ENCODE measurements at regions not wholly inside any gene's neighbourhood (a gene's known extent, or its start where the extent isn't known, plus 50 kb on each side); places are given as distances from the start of the nearest gene placed in this dataset.
A peak's percentile ranks its signal among the peaks of the same experiment; 100 is the strongest.

DNA sequence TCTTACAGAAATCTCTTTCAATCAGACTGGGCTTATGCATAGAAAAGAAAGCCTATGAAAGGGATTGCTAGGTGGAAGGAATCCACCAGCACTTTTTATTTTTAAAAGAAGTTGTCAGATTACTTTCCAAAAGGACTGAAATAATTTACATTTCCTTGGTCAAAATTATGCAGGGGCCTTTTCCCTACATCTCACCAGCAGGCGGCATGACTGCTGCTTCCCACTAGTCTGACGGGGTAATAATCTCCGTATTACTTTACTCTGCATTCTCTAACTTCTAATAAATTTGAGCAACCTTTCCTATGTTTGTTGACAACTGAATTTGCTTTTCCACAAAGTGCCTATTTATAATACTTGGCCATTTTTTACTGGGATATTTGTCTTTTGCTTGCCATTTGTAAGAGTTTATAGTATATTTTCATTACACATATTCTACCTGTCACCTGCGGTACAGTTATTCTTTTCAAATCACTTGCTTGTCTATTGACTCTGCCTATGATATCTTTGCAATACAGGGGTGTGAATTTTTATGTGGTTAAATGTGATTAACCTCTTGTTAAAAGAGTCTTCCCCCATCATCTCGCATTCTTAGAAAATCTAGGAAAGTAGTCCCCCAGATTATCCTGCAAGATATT, 51.9 kb upstream of the USP47 start:
- no peak for ATAC-seq

DNA sequence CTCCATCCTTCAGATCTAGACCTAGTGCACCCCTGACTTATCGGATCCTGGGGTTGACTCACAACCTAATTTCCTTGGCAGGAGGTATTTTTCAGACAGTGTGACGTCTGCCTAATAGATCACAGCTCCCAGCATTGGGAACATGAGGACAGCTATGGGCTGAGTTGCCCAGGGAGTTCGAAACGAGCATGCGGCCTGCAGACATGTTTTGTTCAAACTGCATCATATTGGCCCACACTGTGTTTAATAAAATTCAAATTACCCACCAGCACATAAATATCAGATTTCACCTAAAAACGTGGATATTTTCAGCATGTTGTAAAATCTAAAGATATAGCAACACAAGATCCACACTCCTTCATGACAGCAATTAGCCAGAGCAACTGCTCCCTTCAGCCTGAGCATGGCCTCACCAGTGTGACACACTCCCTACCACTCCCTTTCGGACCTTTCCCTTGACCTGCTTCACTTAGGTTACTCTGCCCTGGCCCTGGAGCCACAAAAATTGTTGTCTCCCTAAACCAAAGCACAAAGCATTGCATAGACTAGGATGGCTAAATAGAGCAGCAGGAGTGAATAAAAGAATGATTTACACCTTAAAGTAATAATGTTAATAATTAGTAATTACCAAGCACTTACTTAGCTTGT, 53.6 kb upstream of the USP47 start:
- DNase-seq, result no peak
- ATAC-seq, result no peak

More for the DNA sequence above, 51.9 kb upstream of the USP47 start:
- peak; percentile 19 for DNase-seq

- ATAC-seq, result peak; percentile 78
- DNase-seq, result peak; percentile 73
Measured at GRCh38 chr11:11787305-11788062, 54.3 kb upstream of the USP47 start.

GRCh38 chr11:11786771-11787170, 55.0 kb upstream of the USP47 start:
- no peak for DNase-seq

GRCh38 chr11:11786234-11786633, 55.5 kb upstream of the USP47 start:
- ATAC-seq (no peak), DNase-seq (no peak)

More at GRCh38 chr11:11786771-11787170, 55.0 kb upstream of the USP47 start:
- no peak for ATAC-seq

- no peak for ATAC-seq
- no peak for DNase-seq
Measured at GRCh38 chr11:11782532-11783110, 59.2 kb upstream of the USP47 start.

DNA sequence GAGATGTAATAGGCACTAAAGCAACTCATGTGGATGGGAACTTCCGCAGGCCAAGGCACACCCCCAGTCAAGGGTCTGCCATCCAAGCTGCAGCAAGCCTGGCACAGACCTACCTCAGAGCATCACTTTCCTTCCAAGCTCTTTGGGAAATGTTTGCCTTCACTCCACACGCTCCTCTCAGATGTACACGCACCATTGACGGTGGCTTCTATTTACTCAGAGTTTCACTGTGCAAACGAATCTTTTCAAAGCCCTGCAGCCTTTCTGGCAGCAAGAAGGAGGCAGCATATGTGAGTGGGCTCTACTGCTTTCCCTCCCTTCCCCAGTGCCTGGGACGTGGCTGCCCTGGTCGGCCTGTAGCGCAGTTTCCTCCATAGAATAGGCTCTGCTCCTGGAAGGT, 60.9 kb upstream of the USP47 start:
- DNase-seq, result no peak
- no peak for ATAC-seq

- no peak for DNase-seq
- ATAC-seq, result no peak
Measured at GRCh38 chr11:11779975-11780374, 61.8 kb upstream of the USP47 start.

GRCh38 chr11:11777897-11778296, 63.9 kb upstream of the USP47 start:
- no peak for ATAC-seq
- no peak for DNase-seq

GRCh38 chr11:11776714-11777113, 65.1 kb upstream of the USP47 start:
- ATAC-seq (no peak), DNase-seq (no peak)

DNA sequence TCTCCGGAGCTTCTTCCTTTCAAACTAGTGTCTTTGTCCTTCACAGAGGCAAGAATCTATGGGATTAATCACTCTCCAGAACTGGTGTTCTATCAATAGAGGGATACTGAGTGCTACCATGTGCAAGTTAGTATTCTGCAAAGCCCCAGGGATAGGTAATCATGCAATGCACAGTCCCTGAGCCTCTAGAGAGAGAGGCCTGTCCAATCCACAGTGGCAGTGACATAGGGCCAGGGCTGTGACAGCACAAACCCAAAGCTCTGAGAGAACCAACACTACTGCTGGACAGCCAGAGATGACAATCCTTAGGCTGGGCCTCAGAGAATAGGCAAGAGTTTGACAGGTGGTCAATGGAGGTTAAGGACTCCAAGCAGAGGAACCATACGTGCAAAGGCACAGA, 66.8 kb upstream of the USP47 start:
- DNase-seq (no peak), ATAC-seq (no peak)

DNA sequence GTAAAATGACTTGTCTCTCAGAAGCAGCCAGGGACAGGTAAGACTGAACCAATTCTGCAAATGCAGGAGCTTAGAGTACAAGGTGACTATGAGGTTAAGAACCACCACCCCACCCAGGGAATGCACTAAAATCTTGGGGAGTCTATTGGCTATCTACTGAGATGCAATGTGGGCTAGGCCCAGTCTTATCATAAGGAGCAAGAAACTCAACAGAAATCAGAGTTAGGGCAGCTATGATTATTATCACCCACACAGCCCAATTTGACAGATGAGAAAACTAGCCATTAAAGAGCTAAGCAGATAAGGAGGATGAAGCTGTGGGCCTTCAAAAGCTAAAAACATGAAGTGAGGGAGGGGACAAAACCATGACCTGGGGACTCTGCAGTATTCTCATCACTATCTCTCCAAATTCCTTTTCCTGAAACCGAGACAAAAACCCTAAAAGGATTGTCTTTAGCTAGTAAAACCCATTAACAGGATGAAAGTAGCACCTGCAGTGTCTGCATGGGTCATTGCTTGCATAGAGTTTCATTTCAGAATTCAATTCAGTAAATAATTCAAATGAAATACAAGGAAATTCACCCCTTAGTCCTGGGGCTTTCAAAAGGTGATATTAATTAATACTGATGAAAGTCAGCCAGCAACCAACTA, 68.8 kb upstream of the USP47 start:
- ATAC-seq (no peak), DNase-seq (no peak)

GRCh38 chr11:11770921-11771486, 70.8 kb upstream of the USP47 start:
- ATAC-seq (no peak), DNase-seq (no peak)

DNA sequence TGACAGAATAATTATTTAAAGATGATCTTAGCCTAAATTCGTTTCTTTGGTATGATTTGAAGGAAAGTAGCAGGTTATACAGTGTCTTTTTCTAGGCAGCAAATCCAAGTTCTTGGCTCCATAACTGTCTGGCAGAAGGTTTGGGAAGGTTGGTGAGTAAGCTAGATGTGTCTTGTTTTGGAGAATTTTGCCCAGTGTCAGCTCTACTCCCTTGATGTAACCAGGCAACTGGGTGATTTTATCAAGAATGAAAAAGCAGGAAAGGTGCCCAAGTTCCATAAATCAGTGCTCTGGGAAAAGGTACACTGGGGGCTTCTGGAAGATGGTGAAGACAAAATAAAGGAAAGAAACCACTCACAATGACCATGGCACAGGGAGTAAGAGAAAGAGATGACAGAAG, 71.5 kb upstream of the USP47 start:
- DNase-seq (no peak), ATAC-seq (no peak)

DNA sequence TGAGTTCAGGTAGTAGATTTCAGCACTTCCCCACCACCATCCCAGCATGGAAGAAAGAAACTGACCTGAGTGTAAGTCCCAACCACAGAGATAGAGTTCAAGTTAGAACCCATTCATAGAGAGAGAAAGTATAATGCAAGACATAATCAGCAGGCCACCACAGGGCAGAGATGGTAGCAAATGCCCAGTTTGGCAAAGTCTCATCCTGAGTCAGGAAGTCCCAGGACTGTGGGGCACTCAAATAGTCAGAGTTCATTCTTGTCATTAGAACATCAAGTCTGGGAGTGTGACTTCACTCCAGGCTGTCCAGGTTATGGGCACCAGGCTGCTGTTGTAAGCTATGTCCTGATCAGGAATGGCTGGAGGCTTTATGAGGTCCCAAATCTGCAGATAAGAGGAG, 72.0 kb upstream of the USP47 start:
- DNase-seq (no peak), ATAC-seq (no peak)

DNA sequence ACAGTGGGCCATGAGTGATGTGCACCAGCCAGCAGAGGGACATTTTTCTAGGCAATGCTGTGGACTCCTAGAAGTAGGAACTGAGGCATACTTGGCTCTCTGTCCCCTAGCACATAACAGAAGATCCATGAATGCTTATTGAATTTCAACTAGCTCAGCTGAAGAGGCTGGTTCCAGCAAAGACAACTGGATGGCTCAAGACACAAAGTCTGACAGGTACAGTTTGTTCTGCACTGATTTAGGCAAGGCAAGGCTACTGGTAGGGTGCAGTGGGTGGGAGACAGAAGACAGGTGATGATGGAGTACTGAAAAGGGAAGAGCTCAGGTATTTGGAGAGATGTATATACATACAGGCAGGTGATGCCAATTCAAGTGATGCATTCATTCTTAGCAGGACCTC, 72.4 kb upstream of the USP47 start:
- no peak for ATAC-seq
- no peak for DNase-seq

- ATAC-seq (no peak), DNase-seq (no peak)
Measured at GRCh38 chr11:11764423-11764803, 77.4 kb upstream of the USP47 start.

GRCh38 chr11:11763796-11764422, 77.9 kb upstream of the USP47 start:
- DNase-seq, result no peak
- ATAC-seq, result no peak

GRCh38 chr11:11760838-11761237, 80.9 kb upstream of the USP47 start:
- ATAC-seq (no peak), DNase-seq (no peak)

GRCh38 chr11:11758603-11759196, 83.1 kb upstream of the USP47 start:
- DNase-seq (no peak), ATAC-seq (no peak)

GRCh38 chr11:11757909-11758308, 83.9 kb upstream of the USP47 start:
- ATAC-seq (no peak), DNase-seq (no peak)
